ENCODE measurements at regions not wholly inside any gene's neighbourhood (a gene's known extent, or its start where the extent isn't known, plus 50 kb on each side); places are given as distances from the start of the nearest gene placed in this dataset.

DNA sequence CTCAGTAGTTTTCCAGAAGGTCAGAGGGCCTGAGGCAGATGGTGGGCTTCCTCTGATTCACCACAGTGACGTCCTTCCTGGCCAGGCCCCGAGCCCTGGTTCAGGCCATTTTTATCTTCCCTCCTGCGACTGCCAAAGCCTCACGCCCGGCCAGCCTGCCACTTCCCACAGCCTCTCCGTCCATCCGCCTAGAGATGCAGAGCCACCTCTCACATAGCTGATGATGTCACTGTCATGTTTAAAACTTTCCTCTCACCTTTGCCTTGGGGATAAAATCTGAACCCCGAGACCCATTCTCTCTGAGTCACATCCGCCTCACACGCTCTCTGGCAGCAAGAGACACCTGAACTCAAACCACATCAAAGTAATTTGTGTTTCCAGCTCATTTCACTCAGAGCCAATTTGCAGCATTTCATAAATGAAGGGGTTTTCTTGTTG is 175.3 kb downstream of the QDPR start:
- no peak for DNase-seq

DNA sequence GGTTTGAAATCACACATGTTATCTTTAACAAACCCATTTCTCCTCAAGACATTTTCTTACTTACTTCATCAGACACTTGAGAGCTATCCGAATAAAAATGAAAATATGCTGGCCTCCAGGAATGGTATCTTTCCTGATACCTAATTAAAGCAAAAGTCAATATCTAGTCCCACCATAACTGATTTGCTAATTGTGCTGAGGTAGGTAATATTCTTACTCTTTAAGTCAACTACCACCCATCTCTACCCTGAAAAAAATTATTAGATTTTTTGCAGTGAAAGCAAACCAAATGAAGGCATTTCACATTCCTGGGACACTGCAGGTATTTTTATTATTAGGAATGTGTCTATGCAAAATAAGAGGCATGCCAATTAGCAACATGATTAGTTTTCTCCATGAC is 175.8 kb downstream of the QDPR start:
- no peak for DNase-seq

DNA sequence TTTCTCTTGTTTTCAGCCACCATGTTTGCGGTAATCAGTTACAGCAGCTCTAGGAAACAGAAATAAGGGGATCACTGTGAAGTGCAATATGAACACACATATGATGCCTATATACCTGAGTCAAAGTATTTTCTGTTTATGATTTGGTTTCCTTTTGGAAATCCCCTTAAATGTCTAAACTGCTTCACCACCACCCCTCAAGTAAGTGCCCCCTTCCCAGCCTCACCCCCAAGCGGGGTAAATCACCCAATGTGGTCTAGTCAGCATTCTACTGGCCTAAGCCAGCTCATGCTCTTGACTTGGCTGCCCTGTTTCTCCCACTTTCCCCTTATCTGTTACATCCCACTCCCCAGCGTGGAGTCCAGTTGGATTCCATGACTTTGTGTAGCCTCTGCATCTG is 176.5 kb downstream of the QDPR start:
- DNase-seq = no peak

DNA sequence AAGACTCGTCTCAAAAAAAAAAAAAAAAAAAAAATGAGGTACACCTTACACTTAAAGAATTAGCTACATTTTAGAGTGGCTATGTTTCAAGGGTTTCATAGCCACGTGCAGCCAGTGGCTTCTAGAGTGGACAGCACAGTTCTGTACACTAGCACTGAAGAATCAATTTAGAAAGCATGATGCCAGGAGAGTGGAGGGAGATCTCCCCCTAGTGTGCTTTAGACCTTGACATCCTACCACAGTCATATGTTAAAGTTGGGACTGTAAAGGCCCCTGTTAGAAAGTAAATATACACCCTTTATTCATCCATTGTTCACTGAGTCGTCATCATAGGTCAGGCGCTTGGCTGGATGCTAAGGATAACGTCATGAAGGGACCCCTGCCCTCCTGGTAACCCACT is 179.4 kb downstream of the QDPR start:
- no peak for DNase-seq

DNA sequence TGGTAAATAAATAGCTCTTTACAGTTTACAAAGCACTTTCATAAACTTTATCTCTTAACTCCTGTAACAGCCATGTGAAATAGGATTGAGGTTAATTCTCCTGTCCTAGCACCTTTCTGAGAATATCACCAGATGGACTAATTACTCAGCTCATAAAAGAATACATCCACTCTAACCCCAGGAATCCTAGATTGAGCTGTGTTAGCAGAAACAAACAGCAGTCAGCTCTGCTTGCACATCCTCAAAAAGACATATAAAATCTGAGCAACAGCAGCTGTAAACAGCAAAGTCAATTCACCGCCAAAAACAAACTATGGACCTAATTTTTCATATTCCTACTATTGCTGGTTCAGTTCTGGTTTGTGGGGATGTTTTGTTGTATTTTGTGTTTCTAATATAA is 182.8 kb downstream of the QDPR start:
- DNase-seq = no peak

DNA sequence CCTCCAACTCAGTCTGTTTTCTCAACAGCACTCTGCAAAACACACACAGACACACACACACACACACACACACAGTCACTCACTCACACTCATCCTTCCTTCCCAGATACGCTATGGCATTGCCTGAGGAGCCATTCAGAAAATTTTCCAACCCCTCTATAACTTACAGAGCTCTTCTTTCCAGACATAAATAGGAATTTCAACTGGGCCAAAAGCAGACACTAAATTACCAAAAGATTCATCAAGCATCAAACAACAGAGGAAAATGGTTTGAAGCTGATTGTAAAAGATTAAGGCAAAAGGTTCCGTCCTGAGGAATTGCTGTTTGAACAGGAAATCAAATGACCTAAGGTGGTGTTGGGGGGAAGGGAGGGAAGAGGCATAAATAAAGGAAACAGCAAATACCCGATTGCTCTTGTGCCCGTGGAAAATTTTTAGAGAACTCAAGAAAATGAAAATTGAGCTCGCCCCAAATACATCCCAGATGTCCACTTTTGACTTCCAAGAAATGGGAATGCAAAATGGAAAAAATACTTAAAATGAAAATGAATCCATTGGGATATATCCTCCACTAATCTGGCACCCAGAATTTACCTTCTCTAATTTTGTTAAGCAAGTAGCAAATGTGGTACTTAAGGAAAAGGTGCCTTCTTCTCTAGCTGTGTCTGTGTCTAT is 183.6 kb downstream of the QDPR start:
- no peak for DNase-seq

DNA sequence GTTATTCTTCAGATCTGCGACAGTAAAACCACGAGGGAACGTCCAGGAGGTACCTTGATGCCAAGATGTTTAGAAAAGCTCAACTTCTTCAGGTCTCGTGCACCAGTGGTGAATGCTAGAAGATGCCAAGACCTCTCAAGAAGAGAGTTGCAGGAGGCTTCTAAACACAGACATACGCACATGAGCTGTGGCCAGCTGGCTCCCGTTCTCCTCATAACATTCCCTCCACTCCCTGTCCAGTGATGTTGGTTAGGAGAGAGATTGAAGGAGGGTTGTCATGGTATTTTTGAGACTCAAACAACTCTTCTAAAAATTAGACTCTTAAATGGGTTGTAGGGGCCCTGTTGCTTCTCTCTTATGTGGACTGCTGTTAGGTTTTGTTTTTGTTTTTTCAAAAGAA is 184.3 kb downstream of the QDPR start:
- DNase-seq = no peak

DNA sequence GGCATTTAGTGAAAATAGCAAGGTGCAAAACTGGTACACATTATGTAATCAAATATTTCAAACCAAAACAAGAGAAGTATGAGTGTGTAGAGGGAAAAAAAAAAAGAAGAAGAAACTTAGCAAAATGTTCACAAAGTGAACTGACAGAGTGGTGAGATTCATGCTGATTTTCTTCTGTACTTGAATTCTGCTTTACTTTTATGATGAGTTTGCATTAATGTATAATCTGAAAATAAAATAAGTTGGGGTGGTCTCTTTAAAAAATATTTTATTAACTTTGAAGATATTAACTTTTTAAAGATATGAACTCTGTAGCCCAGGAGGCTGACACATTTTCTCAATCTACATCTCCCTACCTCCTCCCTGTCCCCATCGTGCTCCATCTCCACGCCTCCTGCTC is 185.1 kb downstream of the QDPR start:
- no peak for DNase-seq

GRCh38 chr4:17325098-17325497 is 186.8 kb downstream of the QDPR start:
- DNase-seq = no peak

- DNase-seq = peak; percentile 15
These were observed 187.5 kb downstream of the QDPR start for GRCh38 chr4:17324386-17324830.

- no peak for DNase-seq
These were observed 188.1 kb downstream of the QDPR start for GRCh38 chr4:17323554-17324385.

- DNase-seq = no peak
These were observed 189.4 kb downstream of the QDPR start for GRCh38 chr4:17322514-17322913.

- DNase-seq = no peak
These were observed 191.8 kb downstream of the QDPR start for GRCh38 chr4:17320046-17320445.

GRCh38 chr4:17317526-17317925 is 194.4 kb downstream of the QDPR start:
- no peak for DNase-seq

DNA sequence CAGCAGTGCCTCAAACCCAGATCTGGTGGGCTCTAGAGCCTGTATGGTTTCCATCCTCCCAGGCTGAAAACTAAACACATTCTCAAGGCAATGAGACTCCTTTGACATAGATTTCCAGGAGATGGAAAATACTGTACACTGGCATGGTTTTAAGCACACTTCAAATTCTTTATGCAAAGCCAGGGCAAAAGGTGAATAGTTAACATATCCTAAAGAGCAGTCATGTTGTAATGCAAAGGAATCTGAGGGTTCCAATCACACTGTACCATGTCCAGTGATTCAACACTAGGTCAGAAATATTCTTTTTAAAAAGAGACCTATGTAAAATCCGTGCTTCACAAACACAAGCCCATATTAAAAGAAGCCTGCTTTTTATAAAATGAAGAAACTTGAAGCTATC is 195.3 kb downstream of the QDPR start:
- no peak for DNase-seq

DNA sequence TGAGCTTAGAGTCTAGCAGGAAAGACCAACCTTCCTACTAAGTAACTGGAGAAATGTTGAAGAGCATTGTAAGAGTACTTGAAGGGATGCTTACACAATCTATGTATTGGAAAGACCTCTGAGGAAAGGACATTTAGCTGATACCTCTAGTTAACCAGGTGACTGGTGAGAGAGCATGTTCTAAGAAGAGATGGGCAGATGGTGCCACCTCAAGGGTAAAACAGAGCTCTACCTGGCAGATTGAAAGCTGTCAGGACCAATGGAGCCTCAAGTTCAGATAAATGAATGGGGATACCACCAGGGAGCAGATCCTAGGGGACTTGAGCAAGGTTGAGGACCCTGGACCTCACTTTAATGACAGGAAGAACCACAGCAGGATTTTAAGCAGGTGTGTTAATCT is 196.4 kb downstream of the QDPR start:
- no peak for DNase-seq

GRCh38 chr4:17313194-17313593 is 198.7 kb downstream of the QDPR start:
- DNase-seq = no peak

GRCh38 chr4:17310269-17310652 is 201.6 kb downstream of the QDPR start:
- no peak for DNase-seq

DNA sequence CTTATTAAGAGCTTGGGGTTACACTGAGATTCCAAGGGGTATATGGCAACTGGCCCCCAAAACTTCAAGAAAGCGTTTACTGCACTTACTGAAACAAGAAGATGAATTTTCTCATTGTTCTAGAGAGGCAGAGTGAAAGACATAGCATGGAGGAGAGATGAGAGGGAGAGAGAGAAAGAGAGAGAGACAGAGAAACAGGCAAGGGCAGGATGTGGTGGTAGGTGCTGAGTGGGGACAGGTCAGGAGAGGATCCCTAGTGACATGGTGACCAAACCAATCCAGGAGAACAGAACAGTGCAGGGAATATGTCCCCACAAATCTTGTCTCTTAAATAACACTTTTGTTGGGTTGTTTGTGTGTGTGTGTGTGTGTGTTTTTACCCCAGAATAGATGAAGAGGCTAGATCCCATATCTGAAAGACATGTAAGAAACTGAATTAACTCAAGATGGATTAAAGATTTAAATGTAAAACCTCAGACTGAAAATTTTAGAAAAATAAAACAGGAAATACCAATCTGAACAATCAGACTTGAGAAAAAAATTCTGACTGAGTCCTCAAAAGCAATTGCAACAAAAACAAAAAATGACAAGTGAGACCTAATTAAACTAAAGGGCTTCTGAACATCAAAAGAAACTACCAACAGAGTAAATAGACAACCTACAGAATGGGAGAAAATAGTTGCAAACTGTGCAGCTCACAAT is 202.2 kb downstream of the QDPR start:
- no peak for DNase-seq

DNA sequence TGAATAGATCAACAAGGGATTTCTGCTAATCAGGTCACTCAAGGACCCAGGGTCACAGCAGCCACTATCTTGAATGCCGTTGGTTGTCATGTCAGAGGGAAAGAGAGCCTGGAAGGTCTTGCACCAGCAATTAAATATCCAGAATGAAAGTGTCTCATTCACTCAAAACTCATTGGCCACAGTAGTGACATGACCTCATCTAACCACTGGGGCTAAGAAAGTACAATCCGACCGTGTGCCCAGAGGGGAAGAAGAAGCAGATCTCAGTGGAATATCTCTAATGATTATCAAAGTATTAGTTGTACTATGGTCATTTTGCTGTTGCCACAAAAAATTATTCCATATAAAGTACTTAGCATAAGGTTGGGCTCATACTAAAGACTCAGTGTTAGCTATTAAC is 210.0 kb downstream of the QDPR start:
- DNase-seq = no peak

DNA sequence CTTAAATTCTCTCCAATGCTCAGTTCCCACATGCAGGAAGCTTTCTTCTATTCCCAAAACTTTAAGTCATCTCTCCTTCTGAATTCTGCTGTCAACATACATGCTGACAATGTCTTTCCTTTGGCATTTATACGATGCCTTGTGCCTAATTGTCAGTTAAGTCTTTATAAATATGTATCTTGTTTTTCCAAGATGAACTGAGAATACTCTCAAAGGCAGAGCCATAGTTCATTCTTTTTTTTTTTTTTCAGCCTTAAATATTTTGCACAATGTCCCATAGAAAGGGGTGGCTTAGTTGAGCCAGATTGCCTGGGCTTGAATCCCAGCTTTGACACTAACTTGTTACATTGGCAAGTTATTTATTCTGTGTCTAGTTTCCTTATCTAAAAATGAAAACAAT is 210.6 kb downstream of the QDPR start:
- DNase-seq = no peak

DNA sequence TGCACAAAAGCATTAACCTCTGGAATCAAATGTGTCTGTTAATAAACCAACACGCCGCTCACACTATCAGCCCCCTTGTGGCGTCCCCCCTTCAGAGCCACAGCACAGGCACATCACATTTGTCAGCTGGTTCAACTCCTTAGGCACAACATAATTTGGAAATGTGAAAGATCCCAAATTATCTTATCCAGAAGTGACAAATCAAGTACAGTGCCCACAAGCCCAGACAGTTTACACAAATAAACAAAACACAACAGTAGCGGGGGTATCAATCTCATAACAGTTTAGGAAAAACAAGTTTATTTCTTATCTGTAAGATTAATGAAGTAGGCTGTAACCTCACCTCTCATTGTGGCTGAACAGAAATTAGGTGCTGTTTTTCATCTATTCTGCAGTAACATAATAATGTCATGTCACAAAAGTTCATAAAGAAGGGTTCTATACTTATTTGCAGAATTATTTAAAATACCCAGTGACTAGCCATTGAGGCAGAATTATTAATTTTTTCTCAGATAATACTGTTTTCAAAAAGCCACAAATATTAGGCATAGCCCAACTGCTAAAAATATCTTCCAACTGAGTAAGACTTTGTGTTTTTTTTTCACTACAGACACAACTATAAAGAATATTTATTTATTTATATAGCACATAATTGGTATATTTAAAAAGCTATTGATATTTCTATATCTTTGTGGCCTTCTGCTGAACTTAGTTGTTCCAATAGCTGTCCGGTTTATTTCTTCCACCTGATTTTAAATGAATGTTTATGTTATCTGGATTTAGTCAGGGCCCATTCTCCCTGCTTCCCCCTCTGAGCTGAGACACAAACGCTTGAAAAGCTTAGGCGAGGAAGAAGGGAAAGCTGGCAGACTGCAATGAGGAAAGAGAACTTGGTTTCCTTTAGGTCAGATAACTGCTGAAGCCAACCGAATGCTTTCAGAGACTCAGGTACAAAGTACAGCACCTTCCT is 214.7 kb downstream of the QDPR start:
- no peak for DNase-seq

GRCh38 chr4:17293901-17294300 is 218.0 kb downstream of the QDPR start:
- no peak for DNase-seq
